ENCODE measurements at regions not wholly inside any gene's neighbourhood (a gene's known extent, or its start where the extent isn't known, plus 50 kb on each side); places are given as distances from the start of the nearest gene placed in this dataset.

GRCh38 chr10:108362961-108363360 is 1198.5 kb upstream of the SORCS1 start:
- Histone ChIP-seq H3K27ac (ENCODE audit: low read length) (no peak overlapping the region), H3K79me2 (replicated peaks; ENCODE audit: insufficient read depth, low read length) (no peaks in the 10 kb centered on the region), H3K36me3 (ENCODE audit: insufficient read depth, low read length) (no peaks in the 10 kb centered on the region), H3K4me3 (ENCODE audit: low read length) (no peak overlapping the region), H3K9me3 (ENCODE audit: low read length) (no peaks in the 10 kb centered on the region), H3F3A (ENCODE audit: insufficient read depth, low read length, poor library complexity, severe bottlenecking) (no peaks in the 10 kb centered on the region), H3K27me3 (ENCODE audit: insufficient read depth, low read depth, low read length) (no peaks in the 10 kb centered on the region), H4K20me1 (ENCODE audit: insufficient read depth) (no peaks in the 10 kb centered on the region), H3K4me2 (ENCODE audit: low read length) (no peak overlapping the region), H2AFZ (ENCODE audit: low read depth, low read length) (no peak overlapping the region), H3K9ac (ENCODE audit: low read length) (no peak overlapping the region), H3K9me2 (ENCODE audit: insufficient read depth, low read length) (no peaks in the 10 kb centered on the region)
- TF ChIP-seq TAF1 (IDR thresholded peaks at IDR 0.05; ENCODE audit: low read depth) (no peak), EP300 (conservative IDR thresholded peaks at IDR 0.05; ENCODE audit: poor library complexity, severe bottlenecking) (no peak), SMC3 (conservative IDR thresholded peaks at IDR 0.05; ENCODE audit: poor library complexity) (no peak), POLR2AphosphoS5 (IDR thresholded peaks at IDR 0.05) (no peak), RAD21 (conservative IDR thresholded peaks at IDR 0.05) (no peak)

GRCh38 chr10:108362296-108362695 is 1197.8 kb upstream of the SORCS1 start:
- H3K9me3 ChIP-seq (ENCODE audit: low read length), result no peaks in the 10 kb centered on the region
- H3K4me2 ChIP-seq (ENCODE audit: low read length), result no peak overlapping the region
- H3K36me3 ChIP-seq (ENCODE audit: insufficient read depth, low read length), result no peaks in the 10 kb centered on the region
- no peaks in the 10 kb centered on the region for H3K27me3 ChIP-seq (ENCODE audit: insufficient read depth, low read depth, low read length)
- H2AFZ ChIP-seq (ENCODE audit: low read depth, low read length), result no peak overlapping the region
- H3K79me2 ChIP-seq (replicated peaks; ENCODE audit: insufficient read depth, low read length), result no peaks in the 10 kb centered on the region
- no peak overlapping the region for H3K4me3 ChIP-seq (ENCODE audit: low read length)
- H4K20me1 ChIP-seq (ENCODE audit: insufficient read depth), result no peaks in the 10 kb centered on the region
- H3K9ac ChIP-seq (ENCODE audit: low read length), result no peak overlapping the region
- TF ChIP-seq POLR2AphosphoS5 (IDR thresholded peaks at IDR 0.05) (no peak), RAD21 (conservative IDR thresholded peaks at IDR 0.05) (no peak), MXI1 (conservative IDR thresholded peaks at IDR 0.05; ENCODE audit: poor library complexity, severe bottlenecking) (no peak), EZH2 (IDR thresholded peaks at IDR 0.05; ENCODE audit: borderline replicate concordance, insufficient read depth, low read length, poor library complexity, severe bottlenecking) (no peak), TAF1 (IDR thresholded peaks at IDR 0.05; ENCODE audit: low read depth) (no peak), EP300 (conservative IDR thresholded peaks at IDR 0.05; ENCODE audit: poor library complexity, severe bottlenecking) (no peak), CTCF (IDR thresholded peaks at IDR 0.05; ENCODE audit: poor library complexity, severe bottlenecking) (no peak), SMC3 (conservative IDR thresholded peaks at IDR 0.05; ENCODE audit: poor library complexity) (no peak), REST (IDR thresholded peaks at IDR 0.05; ENCODE audit: borderline replicate concordance) (no peak)
- no peak overlapping the region for H3K27ac ChIP-seq (ENCODE audit: low read length)
- H3F3A ChIP-seq (ENCODE audit: insufficient read depth, low read length, poor library complexity, severe bottlenecking), result no peaks in the 10 kb centered on the region
- no peaks in the 10 kb centered on the region for H3K9me2 ChIP-seq (ENCODE audit: insufficient read depth, low read length)
